Ramos (cell line): ENCODE measurements at regions not wholly inside any gene's neighbourhood (a gene's known extent, or its start where the extent isn't known, plus 50 kb on each side); places are given as distances from the start of the nearest gene placed in this dataset.
"Not testable (repeated sequence)": the region's sequence is repeated elsewhere in the genome, so short reads cannot be mapped to it uniquely, and the experiment has no call there.

Source experiments
- in situ Hi-C: fragments of 300-500 bp; cut with MboI; formaldehyde crosslinking; loops from one replicate; pipeline ENCODE4 v1.14.3; 2022; ENCODE audit warnings: low sequenced_read_pairs; ENCODE audit not compliant: unreplicated experiment

- in situ Hi-C loops: no loop called here
These were observed 63.1 kb downstream of the MATN1 start for GRCh38 chr1:30660241-30660640.

GRCh38 chr1:30659702-30660101 lies 63.7 kb downstream of the MATN1 start:
- in situ Hi-C loops: no loop called here

- in situ Hi-C loops: not testable (repeated sequence)
These were observed 65.0 kb downstream of the MATN1 start for GRCh38 chr1:30658375-30658774.

- in situ Hi-C loops: no loop called here
These were observed 65.4 kb downstream of the MATN1 start for GRCh38 chr1:30658014-30658336.

GRCh38 chr1:30657131-30658013 lies 66.0 kb downstream of the MATN1 start:
- in situ Hi-C loops: no loop called here

GRCh38 chr1:30656171-30656940 lies 67.0 kb downstream of the MATN1 start:
- in situ Hi-C loops: no loop called here

GRCh38 chr1:30655672-30656071 lies 67.7 kb downstream of the MATN1 start:
- in situ Hi-C loops: no loop called here

- in situ Hi-C loops: no loop called here
These were observed 69.2 kb downstream of the MATN1 start for GRCh38 chr1:30654188-30654587.

- in situ Hi-C loops: no loop called here
These were observed 71.1 kb downstream of the MATN1 start for GRCh38 chr1:30652152-30652841.

GRCh38 chr1:30651395-30651794 lies 72.0 kb downstream of the MATN1 start:
- in situ Hi-C loops: not testable (repeated sequence)

- in situ Hi-C loops: no loop called here
These were observed 72.4 kb downstream of the MATN1 start for GRCh38 chr1:30650968-30651320.

GRCh38 chr1:30650038-30650967 lies 73.1 kb downstream of the MATN1 start:
- in situ Hi-C loops: no loop called here

- in situ Hi-C loops: no loop called here
These were observed 73.9 kb downstream of the MATN1 start for GRCh38 chr1:30649321-30649991.

- in situ Hi-C loops: no loop called here
These were observed 74.9 kb downstream of the MATN1 start for GRCh38 chr1:30648408-30649000.

- in situ Hi-C loops: no loop called here
These were observed 77.6 kb downstream of the MATN1 start for GRCh38 chr1:30645807-30646206.

GRCh38 chr1:30642391-30643120 lies 80.8 kb downstream of the MATN1 start:
- in situ Hi-C loops: no loop called here

GRCh38 chr1:30641572-30642353 lies 81.6 kb downstream of the MATN1 start:
- in situ Hi-C loops: no loop called here
